Stimulated activated naive B cell treated with anti-CD40 and anti-IgM and Interleukin-4, amounts not matched to agents 10 μg/mL and 1 μg/mL and 100 μg/mL, for 72 hours (primary cell): ENCODE measurements at regions not wholly inside any gene's neighbourhood (a gene's known extent, or its start where the extent isn't known, plus 50 kb on each side); places are given as distances from the start of the nearest gene placed in this dataset.

ENCODE experiments used
- ATAC-seq, 2 donors: fragments of 150-1000 bp; cut with Tn5 transposase; replicated peaks; 2 replicates each; pipeline ENCODE4 v1.10.0; 2021; ENCODE audit warnings: moderate library complexity in 1 of 2
- DNase-seq: peaks from one replicate; pipeline ENCODE4 v3.0.0; 2021
- H3K27ac Mint-ChIP-seq: one replicate; pipeline ENCODE4 v1.8.0; 2022; ENCODE audit warnings: mild to moderate bottlenecking, mixed read lengths
- H3K27me3 Mint-ChIP-seq, 2 donors: one replicate each; pipeline ENCODE4 v1.8.0; 2022; ENCODE audit warnings: mixed read lengths in 2 of 2
- H3K36me3 Mint-ChIP-seq, 2 donors: one replicate each; pipeline ENCODE4 v1.8.0; 2022; ENCODE audit warnings: mixed read lengths in 2 of 2, mild to moderate bottlenecking in 1 of 2
- H3K4me1 Mint-ChIP-seq, 2 donors: one replicate each; pipeline ENCODE4 v1.8.0; 2022; ENCODE audit warnings: mixed read lengths in 2 of 2, mild to moderate bottlenecking in 1 of 2
- H3K4me3 Mint-ChIP-seq, 2 donors: one replicate each; pipeline ENCODE4 v1.8.0; 2022; ENCODE audit warnings: mild to moderate bottlenecking in 2 of 2, mixed read lengths in 2 of 2, moderate library complexity in 1 of 2
- H3K9me3 Mint-ChIP-seq, 2 donors: one replicate each; pipeline ENCODE4 v1.8.0; 2022; ENCODE audit warnings: mixed read lengths in 2 of 2, mild to moderate bottlenecking in 1 of 2

DNA sequence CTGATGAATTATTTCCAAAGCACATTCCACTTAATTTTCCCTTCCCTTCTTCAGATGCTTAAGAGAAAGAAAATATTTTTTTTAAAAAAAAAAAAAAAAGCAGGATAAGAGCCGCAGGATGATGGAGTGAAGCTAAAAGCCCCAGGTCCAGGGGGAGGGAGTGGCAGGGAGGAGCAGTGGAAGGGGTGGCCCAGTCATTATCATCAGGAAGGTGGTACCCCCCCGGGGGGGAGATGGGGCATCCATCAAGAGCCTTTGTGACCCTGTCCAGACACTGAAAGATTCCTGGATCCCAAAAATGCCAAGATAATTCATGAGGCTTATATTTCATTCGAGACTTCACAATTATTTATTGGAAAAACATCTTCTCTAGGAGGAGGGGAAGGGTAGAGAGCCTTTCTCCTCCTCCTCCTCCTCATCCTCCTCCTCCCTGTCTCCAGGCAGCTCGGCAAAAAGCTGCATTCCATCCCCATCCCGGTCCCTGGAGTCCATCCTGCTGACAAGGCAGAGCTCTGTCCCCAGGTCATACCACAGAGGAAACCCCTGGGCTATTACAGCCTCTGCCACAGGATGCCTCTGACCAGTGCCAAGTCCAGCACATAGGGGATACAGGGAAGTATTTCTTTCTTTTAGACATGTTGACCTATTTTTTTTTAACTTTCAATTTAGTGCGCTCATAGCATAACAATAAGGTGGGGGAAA, 125.3 kb downstream of the TWIST2 start:
- Mint-ChIP-seq H3K27ac (no peak overlapping the region), H3K4me3 (no peak overlapping the region), H3K27me3 (peaks cover 23 to 26% of the 10 kb centered on the region in 2 donors), H3K36me3 (no peaks in the 10 kb centered on the region), H3K4me1 (peaks cover 0 to 2% of the 10 kb centered on the region in 2 donors), H3K9me3 (peaks cover 5 to 13% of the 10 kb centered on the region in 2 donors)
- DNase-seq, result no peak
- ATAC-seq, result no peak

DNA sequence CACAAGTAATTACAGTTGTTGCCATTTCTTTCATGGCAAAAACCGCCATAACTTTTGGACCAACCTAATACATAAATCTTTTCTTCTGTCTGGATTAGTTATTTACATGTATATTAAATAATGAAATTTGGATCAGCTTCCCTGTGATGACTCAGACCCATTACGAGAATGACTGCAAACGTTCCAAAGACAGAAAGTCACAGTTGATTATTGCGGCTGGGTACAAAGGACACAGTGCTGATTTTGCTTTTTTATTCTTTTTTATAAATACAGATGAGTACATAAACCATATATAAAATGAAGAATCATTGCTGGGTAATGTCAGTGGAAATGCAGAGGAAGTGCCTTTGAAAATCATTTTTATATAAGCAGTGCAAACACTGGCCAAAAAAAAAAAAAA, 126.2 kb downstream of the TWIST2 start:
- peaks cover 23 to 26% of the 10 kb centered on the region in 2 donors for H3K27me3 Mint-ChIP-seq
- H3K27ac Mint-ChIP-seq, result no peak overlapping the region
- ATAC-seq (no peak), DNase-seq (no peak)
- H3K36me3 Mint-ChIP-seq, result no peaks in the 10 kb centered on the region
- H3K4me1 Mint-ChIP-seq, result peaks cover 0 to 2% of the 10 kb centered on the region in 2 donors
- peaks cover 5 to 13% of the 10 kb centered on the region in 2 donors for H3K9me3 Mint-ChIP-seq
- H3K4me3 Mint-ChIP-seq, result no peak overlapping the region

DNA sequence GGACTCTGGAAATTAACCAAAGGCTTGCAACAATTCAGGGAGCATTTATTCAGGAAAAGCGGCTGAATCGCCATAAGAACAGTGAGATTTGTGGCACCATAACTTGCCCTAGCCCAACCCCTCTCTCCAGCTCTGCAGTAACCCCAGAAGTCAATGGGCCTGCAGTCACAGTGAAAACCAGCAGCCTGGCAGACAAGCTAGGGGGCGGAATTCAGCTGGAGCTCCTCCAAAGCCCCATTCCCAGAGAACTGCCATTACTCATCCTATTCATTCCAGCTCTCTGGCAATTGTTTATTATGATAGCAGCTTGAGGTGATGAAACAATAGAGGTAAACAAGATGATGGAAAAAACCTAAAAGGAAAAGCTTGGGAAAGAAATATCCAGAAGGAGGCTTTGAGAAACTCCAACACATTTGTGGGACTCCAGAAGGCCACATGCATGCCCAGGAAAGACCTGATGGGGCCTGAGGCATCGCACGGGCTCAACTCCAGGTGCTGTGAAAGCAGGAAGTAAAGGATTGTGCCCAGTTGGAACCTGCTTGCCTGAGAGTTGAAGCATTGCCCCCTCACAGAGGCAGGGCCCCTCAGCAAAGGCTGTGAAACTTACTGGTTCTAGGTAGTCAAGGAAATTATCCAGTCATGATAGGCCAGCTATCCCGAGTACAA, 126.7 kb downstream of the TWIST2 start:
- peaks cover 6 to 19% of the 10 kb centered on the region in 2 donors for H3K9me3 Mint-ChIP-seq
- H3K4me3 Mint-ChIP-seq, result no peak overlapping the region
- no peak for ATAC-seq
- no peak for DNase-seq
- peaks cover 0 to 2% of the 10 kb centered on the region in 2 donors for H3K4me1 Mint-ChIP-seq
- H3K27ac Mint-ChIP-seq, result no peak overlapping the region
- no peaks in the 10 kb centered on the region for H3K36me3 Mint-ChIP-seq
- H3K27me3 Mint-ChIP-seq, result peaks cover 21 to 23% of the 10 kb centered on the region in 2 donors

DNA sequence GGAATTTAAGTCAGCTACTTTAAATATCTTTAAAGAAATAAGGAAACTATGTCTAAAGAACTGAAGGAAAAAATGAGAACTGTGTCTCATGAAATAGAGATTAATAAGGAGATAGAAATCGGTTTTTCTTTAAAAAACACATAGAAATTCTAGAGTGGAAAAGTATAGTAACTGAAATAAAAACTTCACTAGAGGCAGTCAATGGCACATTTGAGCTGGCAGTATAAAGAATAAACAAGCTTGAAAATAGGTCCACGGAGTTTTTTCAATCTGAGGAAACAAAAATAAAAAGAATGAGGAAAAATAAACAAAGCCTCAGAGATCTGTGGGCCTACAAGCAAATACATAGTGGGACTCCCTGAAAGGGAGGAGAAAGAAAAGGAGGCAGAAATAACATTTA, 127.5 kb downstream of the TWIST2 start:
- Mint-ChIP-seq H3K4me1 (peaks cover 0 to under 1% of the 10 kb centered on the region in 2 donors), H3K27me3 (peaks cover 15 to 20% of the 10 kb centered on the region in 2 donors), H3K36me3 (no peaks in the 10 kb centered on the region), H3K27ac (no peak overlapping the region), H3K9me3 (peaks cover 8 to 21% of the 10 kb centered on the region in 2 donors), H3K4me3 (no peak overlapping the region)
- DNase-seq, result no peak
- no peak for ATAC-seq

DNA sequence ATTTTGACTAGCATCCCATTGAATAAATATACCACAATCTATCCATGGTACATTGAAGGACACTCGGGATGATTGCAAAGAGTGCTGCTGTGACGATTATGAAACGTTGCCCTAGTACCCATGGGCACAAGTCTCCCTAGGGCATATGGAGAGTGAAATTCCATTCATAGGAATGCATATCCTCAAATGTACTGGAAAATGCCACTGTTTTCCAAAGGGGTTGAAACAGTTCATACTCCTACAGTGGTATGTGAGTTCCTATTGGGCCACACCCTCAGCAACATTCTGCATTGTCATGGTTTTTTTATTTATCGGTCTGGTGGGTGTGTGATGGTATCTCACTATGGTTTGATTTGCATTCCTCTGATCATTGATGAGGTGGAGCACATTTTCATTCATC, 130.6 kb downstream of the TWIST2 start:
- Mint-ChIP-seq H3K4me1 (no peaks in the 10 kb centered on the region), H3K27ac (no peak overlapping the region), H3K36me3 (no peaks in the 10 kb centered on the region), H3K4me3 (no peak overlapping the region), H3K9me3 (peaks cover 10 to 24% of the 10 kb centered on the region in 2 donors), H3K27me3 (peaks cover 4 to 5% of the 10 kb centered on the region in 2 donors)
- no peak for DNase-seq
- ATAC-seq, result no peak

DNA sequence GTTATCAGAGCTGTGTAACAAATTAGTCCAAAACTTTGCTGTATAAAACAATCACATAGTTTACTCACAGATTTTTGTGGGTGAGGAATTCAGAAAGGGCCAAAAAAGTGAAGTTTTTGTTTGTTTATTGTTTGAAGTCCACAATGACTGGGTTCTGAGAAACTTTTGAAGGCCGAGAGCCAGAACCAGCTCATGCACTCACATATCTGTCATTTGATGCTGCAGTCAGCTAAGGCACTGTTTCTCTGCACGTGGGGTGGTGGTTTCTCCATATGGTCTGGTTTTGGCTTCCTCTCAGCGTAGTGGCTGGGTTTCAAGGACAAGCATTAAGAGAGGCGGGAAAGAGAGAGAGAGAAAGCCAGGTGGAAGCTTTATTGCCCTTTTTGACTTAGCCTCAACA, 131.8 kb downstream of the TWIST2 start:
- no peak for DNase-seq
- H3K9me3 Mint-ChIP-seq, result peaks cover 10 to 24% of the 10 kb centered on the region in 2 donors
- peaks cover 0 to 5% of the 10 kb centered on the region in 2 donors for H3K27me3 Mint-ChIP-seq
- no peak for ATAC-seq
- H3K4me3 Mint-ChIP-seq, result no peak overlapping the region
- H3K36me3 Mint-ChIP-seq, result no peaks in the 10 kb centered on the region
- H3K4me1 Mint-ChIP-seq, result no peaks in the 10 kb centered on the region
- no peak overlapping the region for H3K27ac Mint-ChIP-seq

DNA sequence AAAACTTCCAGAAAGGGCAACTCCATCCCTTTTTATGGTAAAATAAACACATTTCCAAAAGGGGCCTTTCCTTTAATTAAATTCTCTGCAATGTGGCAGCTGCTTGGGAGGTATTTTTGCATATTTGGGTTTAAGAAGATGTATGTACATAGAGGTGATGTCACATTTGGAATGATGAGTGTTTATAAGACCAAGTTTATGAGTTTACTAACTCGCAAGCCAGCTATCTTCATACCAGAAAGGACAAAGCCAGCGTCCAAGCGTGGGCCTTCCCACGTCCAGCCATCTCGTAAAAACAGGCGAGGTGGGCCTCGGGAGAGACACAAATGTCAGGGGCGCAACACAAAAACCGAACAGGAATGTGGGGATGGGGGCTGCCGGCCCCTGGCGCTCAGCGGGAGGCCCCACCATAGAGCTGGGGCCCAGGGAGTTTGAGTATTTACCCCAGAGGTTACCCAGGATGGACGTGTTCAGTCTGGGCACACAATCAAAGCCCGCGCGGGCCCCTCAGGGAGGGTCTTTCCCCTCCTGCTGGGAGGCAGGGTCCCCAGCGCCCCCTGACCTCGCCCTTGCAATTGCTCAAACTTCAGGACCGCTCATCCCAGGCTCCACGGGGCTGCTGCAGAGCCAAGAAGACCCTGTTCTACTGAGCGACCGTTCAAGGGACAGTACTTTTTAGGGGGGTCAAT, 137.3 kb downstream of the TWIST2 start:
- ATAC-seq (no peak), DNase-seq (no peak)
- no peak overlapping the region for H3K4me3 Mint-ChIP-seq
- H3K9me3 Mint-ChIP-seq, result peaks cover 1 to 4% of the 10 kb centered on the region in 2 donors
- H3K4me1 Mint-ChIP-seq, result no peaks in the 10 kb centered on the region
- no peak overlapping the region for H3K27ac Mint-ChIP-seq
- no peaks in the 10 kb centered on the region for H3K36me3 Mint-ChIP-seq
- peaks cover 0 to 12% of the 10 kb centered on the region in 2 donors for H3K27me3 Mint-ChIP-seq

DNA sequence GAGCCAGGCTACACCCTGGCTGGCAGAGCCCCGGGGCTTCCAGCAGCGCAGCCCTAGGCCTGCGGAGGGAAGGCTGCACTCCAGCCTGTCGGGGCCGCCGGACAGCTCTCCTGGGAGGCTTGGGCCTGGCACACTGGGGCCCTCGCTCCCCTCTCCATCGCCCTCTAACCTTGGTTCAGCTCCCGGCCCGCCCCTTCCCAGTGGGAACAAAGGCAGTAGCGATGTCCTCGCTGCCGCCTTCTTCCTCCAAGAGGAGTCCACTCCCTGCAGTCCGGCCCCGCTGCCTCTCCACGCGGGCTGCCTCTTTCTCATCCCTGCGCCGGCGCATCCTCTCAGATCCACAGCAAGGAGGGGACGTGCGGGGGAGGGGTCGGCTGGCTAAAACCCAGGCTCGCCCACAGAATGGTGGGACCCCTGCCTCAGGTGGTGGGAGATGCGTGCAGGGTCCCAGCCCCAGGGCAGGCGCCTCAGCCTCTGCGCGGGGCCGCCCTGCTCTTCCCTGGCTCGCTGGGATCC, 138.1 kb downstream of the TWIST2 start:
- Mint-ChIP-seq H3K4me1 (no peaks in the 10 kb centered on the region), H3K9me3 (peaks cover under 1% of the 10 kb centered on the region in 2 donors), H3K36me3 (no peaks in the 10 kb centered on the region), H3K4me3 (no peak overlapping the region), H3K27ac (no peak overlapping the region), H3K27me3 (peaks cover 0 to 9% of the 10 kb centered on the region in 2 donors)
- DNase-seq, result no peak
- ATAC-seq, result no peak

DNA sequence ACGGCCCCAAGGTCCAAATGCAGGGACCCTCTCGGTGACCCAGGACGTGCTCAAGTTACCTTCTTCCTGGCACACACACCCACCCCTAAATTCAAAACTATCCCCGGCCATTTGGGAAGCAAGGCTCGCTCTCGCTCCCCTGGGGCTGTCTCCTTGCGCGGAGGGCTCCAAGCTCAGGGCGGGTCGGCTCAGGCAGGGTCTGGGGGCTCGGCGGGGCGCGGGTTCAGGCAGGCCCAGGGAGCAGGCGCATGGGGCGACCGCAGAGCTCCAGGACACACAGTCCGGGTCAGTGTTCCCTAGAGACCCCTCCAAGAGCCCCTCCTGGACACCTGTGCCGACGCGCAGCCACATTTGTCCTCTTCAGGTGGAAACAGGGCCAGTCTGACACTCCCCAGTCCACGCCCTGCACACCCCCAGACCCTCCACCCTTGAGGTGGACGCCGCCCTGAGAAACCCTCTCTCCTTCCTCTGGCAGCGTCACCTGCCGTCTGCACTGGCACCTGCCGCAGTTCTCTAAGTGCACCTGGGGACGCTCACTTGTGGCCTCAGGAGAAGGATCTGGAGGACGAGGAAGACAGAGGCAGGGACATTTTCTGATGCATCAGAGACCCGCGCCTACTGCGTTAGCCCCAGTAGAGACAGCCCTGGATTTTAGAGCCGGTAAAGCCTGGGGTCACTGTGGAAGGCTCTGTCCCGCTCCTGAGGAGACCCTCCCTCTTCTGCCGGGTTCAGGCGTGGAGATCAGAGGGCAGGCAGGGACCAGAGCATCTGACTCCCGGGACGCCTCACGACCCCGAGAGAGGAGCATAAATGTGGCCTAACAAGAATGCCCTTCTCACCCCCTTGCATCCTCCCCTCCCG, 138.8 kb downstream of the TWIST2 start:
- DNase-seq (no peak), ATAC-seq (no peak)
- Mint-ChIP-seq H3K27ac (no peak overlapping the region), H3K36me3 (no peaks in the 10 kb centered on the region), H3K4me3 (no peak overlapping the region), H3K4me1 (no peaks in the 10 kb centered on the region), H3K27me3 (peaks cover 5 to 7% of the 10 kb centered on the region in 2 donors), H3K9me3 (no peaks in the 10 kb centered on the region)

DNA sequence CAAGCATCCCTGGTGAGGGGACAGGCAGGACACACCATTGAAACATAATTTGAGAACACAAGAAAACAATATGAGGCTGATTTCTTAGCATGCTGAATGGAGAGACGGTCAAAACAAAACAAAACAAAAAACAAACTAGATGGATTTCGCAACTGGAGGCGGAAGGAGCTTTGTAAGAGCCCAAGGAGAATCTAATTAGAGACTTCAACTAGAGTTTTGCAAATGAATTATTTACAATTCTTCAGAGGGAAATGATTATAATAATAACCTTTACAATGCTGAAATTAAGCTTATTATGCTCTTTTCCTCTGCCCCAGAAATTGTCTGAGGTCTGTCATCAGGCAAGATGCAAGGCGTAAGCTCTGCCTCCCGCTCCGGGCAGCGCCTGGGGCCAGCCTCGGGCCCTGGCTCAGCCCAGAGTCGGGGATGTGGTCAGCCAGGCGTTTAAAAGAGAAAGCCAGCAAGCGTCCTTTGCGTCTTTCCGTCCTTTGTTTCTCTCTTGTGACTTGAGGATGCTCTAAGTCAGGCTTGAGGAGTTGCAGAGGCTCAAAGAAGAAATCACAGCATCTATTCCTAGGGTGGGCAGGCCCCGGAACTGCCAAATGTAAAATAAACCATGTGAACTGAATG, 139.6 kb downstream of the TWIST2 start:
- DNase-seq (no peak), ATAC-seq (no peak)
- no peak overlapping the region for H3K4me3 Mint-ChIP-seq
- H3K4me1 Mint-ChIP-seq, result no peaks in the 10 kb centered on the region
- H3K27ac Mint-ChIP-seq, result no peak overlapping the region
- peaks cover 5 to 7% of the 10 kb centered on the region in 2 donors for H3K27me3 Mint-ChIP-seq
- H3K36me3 Mint-ChIP-seq, result no peaks in the 10 kb centered on the region
- no peaks in the 10 kb centered on the region for H3K9me3 Mint-ChIP-seq

DNA sequence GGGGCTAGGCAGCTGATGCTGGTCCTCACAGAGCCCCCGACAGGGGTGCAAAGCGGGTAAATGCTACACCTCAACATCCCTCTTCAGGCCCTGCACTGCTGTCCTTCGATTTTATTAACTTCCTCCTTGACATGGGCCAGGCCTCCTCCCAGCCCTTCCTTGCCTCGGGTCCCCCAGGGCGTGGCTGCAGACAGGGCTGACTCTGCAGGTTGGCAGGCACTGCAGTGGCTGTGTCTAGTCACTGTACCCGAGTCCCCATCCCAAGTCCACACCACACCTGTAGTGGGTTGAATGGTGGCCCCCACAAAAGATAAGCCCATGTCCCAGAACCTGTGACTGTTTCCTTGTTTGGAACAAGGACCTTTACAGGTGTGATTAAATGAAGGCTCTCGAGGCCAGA, 140.2 kb downstream of the TWIST2 start:
- no peaks in the 10 kb centered on the region for H3K4me1 Mint-ChIP-seq
- no peak overlapping the region for H3K27ac Mint-ChIP-seq
- H3K4me3 Mint-ChIP-seq, result no peak overlapping the region
- DNase-seq (no peak), ATAC-seq (no peak)
- no peaks in the 10 kb centered on the region for H3K36me3 Mint-ChIP-seq
- H3K27me3 Mint-ChIP-seq, result peaks cover 5 to 7% of the 10 kb centered on the region in 2 donors
- H3K9me3 Mint-ChIP-seq, result no peaks in the 10 kb centered on the region

DNA sequence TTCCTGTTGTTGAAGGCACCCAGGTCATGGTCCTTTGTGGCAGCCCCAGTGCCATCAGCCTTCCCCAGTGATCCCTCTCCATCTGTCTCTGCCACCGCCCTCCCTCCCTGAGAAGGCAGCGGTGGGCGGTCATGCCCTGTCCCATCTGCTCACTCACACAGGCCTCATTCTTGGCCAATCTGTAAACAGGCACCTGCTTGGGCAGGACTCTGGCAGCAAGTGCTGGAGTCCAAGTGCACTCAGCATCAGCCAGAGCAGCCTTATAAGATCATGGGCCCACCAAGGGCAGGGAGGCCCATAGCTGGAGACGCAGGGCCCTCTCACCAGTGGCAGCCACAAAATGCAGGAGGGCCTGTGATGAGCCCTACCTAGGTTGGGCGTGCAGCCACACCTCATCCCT, 140.9 kb downstream of the TWIST2 start:
- H3K27ac Mint-ChIP-seq, result no peak overlapping the region
- H3K4me1 Mint-ChIP-seq, result no peaks in the 10 kb centered on the region
- DNase-seq (no peak), ATAC-seq (no peak)
- H3K4me3 Mint-ChIP-seq, result no peak overlapping the region
- no peaks in the 10 kb centered on the region for H3K36me3 Mint-ChIP-seq
- H3K9me3 Mint-ChIP-seq, result no peaks in the 10 kb centered on the region
- peaks cover 5 to 7% of the 10 kb centered on the region in 2 donors for H3K27me3 Mint-ChIP-seq

DNA sequence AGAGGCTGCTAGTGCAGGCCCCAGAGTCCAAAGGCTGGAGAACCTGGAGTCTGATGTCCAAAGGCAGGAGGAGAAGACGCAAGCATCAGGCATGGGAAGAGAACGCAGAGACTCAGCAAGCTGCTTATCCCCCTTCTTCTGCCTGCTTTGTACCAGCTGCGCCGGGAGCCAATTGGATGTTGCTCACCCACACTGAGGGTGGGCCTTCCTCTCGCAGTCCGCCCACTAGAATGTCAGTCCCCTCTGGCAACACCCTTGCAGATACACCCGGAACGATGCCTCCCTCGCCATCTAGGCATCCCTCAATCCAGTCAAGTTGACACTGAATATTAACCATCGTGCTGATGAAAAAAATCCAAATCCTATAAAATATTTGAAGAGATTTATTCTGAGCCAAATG, 141.6 kb downstream of the TWIST2 start:
- peaks cover 2 to 7% of the 10 kb centered on the region in 2 donors for H3K9me3 Mint-ChIP-seq
- no peak overlapping the region for H3K27ac Mint-ChIP-seq
- peaks cover 5 to 7% of the 10 kb centered on the region in 2 donors for H3K27me3 Mint-ChIP-seq
- DNase-seq (no peak), ATAC-seq (no peak)
- no peak overlapping the region for H3K4me3 Mint-ChIP-seq
- no peaks in the 10 kb centered on the region for H3K4me1 Mint-ChIP-seq
- no peaks in the 10 kb centered on the region for H3K36me3 Mint-ChIP-seq
